ENCODE measurements at regions not wholly inside any gene's neighbourhood (a gene's known extent, or its start where the extent isn't known, plus 50 kb on each side); places are given as distances from the start of the nearest gene placed in this dataset.
"Not testable (repeated sequence)": the region's sequence is repeated elsewhere in the genome, so short reads cannot be mapped to it uniquely, and the experiment has no call there.

- DNase-seq: no peak
These were observed 641.8 kb upstream of the MEF2C start for GRCh38 chr5:89524785-89525184.

GRCh38 chr5:89523867-89524266 lies 640.9 kb upstream of the MEF2C start:
- not testable (repeated sequence) for DNase-seq

- no peak for DNase-seq
These were observed 637.8 kb upstream of the MEF2C start for GRCh38 chr5:89520771-89521170.

DNA sequence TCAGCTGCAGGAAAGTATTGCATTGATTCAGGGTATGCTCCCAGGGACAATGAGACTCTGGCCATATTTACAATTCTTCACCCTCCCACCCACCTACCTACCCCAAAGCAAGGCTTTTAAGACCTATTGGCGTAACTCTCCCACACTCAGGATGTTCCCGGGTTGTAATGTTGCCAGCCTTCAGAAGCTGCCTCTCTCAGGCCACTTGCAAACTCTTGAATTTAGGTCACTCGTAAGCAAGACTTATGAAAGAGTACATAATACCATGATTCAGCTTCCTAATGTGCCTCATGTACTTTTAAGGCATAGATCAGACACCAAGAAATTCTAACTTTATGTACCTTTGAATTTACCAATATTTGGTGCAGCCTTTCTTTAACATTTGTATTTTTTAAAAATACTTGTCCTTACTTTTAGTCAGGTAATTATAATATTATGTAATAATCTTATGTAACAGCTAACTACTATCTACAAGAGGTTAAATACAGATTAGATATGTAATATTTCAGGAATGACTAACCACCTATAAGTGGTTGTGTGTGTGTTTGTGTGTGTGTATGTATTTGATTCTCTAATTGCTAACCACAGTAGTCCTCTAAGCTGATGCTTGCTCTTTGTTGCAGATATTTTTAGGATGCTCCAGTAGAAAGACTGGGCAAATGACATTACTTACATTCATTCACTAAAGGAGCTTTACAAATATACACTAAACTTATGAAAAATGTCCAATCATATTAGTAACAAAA lies 630.5 kb upstream of the MEF2C start:
- no peak for DNase-seq

DNA sequence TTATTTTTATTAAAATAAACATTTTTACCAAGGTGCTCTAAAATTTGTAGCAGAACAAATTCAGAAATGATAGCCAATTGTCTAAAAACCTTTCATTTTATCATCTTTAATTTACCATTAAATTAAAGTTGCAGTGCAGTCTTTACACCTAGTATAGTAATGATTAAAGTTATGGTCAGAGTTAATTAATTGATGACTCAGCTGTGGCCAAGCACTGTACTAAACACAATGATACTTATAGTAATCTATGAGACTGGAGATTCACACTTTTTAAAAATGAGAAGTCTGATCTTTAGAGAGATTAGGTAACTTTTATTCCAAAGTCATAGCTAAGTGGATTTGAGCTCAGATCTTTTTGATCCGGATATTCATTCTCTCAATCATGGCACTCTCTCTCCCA lies 621.1 kb upstream of the MEF2C start:
- no peak for DNase-seq

DNA sequence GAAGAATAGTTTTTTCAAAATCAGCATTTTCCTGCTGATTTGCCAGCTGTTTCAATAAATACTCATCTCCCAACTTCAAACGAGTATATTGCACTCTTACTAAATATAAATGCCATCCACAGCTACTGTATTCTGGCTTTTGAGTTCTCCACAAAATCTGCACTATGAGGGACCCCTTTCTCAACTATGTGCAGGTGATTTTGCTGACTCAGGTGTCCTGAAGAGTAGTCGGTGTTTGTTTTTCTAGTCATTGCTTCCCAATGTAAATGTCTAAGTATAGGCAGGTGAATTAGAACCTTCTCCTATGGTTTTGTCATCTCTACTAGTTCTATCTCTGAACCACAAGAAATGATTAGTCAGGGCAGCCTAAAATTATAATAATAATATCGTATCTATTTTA lies 616.8 kb upstream of the MEF2C start:
- DNase-seq: no peak

DNA sequence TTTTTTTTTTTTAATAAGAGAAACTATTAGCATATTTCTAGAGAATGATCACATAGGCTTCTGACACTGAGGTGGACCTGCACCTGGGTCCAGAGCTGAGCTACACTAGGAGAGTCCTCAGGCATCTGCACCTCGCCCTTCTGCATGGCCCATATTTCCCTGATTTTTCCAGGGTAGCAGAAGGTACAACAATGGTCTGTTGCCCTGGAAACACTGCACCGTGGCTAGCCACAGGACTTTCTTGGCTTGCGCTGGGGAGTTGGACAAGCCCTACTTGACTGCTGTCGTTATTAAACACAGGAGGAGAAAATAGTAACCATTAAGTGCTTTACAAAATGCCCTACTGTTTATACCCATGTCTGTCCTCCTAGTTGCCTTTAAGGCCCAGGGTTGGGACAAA lies 615.7 kb upstream of the MEF2C start:
- no peak for DNase-seq

GRCh38 chr5:89493414-89493813 lies 610.4 kb upstream of the MEF2C start:
- DNase-seq: no peak

DNA sequence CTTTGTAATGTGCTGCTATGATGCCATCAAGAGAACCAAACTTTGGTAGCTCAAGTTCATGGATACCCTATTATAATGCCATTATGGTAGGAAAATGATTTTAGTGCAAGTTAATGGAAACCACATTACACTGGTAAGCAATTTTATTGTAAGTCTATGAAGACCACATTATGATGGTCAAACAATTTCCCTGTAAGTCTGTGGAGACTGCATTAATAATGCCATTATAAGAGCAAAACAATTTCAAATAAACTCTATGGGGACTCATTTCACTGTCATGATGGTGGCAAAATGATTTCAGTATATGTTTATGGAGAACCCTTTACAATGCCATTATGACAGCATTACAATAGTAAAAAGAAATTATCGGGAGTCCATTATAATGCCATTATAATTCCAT lies 602.0 kb upstream of the MEF2C start:
- DNase-seq: no peak

DNA sequence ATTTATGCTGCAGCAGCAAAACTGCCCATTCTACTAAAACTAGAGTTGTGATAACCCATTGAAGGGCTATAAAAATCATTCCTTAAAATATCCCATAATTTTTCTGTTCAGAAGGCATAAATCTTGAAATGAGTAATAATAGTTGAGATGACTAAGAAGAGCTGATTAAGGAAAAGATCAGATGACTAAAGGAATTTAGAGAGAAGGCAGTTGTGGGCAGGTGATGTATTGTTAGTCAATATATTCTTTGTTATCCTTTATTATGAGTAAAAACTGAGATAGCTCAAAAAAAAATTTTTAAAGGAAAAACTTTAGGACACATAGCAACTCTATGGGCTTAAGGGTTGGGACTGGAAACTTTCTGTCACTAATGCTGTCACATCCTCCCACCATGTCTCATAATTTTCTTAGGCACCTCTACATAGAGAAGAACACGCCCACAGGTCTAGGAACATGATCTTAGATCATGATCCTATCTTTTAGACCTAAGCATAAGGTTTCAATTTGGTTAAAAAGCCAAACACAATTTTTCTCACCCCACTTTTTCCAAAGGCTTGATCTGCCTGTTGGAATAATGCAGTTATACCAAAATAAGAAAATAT lies 597.5 kb upstream of the MEF2C start:
- no peak for DNase-seq

GRCh38 chr5:89478851-89479250 lies 595.9 kb upstream of the MEF2C start:
- DNase-seq: no peak

GRCh38 chr5:89473196-89473595 lies 590.2 kb upstream of the MEF2C start:
- no peak for DNase-seq

GRCh38 chr5:89471541-89471940 lies 588.6 kb upstream of the MEF2C start:
- no peak for DNase-seq

DNA sequence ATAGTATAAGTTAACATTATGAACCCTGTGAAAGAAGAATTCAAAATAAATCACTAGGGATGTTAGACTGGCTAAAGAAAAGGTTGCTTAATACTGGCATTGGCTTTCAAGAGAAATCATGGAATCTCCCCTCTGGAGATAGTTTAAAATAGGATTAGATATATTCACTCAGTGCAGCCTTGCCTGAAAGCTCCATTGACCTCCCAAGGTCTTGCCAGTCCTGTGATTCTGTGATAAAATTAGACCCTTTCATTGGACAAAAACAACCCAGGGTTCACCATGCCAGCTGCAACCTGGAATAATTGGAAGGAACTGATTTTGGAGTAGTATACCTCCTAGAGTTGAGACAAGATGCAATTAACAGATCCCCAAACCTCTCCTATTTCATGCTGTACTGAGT lies 588.1 kb upstream of the MEF2C start:
- DNase-seq: no peak

GRCh38 chr5:89470658-89471057 lies 587.7 kb upstream of the MEF2C start:
- no peak for DNase-seq

DNA sequence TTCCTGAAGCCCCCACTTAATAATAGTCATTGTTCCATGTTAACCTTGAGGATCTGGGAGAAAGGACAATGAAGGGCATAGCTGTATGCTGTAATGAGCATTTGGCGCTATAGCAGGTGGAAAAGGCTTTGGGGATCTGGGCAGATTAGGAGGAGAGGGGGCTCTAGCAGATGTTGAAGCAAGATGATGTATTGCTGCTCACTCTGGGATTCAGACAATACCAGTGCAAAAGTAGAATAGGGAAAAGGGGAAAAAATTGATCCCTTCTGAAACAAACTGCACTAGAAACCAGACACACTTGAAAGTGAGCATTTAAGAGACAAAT lies 575.3 kb upstream of the MEF2C start:
- no peak for DNase-seq

GRCh38 chr5:89457411-89458331 lies 574.7 kb upstream of the MEF2C start:
- no peak for DNase-seq

- DNase-seq: no peak
These were observed 569.1 kb upstream of the MEF2C start for GRCh38 chr5:89452081-89452480.

- no peak for DNase-seq
These were observed 568.3 kb upstream of the MEF2C start for GRCh38 chr5:89451263-89451662.

DNA sequence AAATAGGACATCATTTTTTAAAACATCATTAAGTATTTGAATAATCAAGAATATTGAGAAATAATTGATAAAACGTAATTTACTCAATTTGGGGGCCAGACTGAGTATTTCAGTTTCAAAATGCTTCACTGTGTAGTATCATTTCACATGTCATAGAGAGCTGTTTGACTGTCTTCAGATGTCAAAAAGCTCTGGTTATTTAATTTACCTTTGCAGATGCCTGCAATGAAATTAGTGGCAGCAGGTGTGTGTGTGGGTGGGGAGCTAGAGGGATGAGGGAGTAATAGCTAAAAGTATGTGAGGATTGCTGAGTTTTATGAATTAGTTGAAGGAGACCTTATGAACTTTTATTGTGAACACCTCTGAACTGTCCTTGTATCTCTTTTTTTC lies 567.2 kb upstream of the MEF2C start:
- no peak for DNase-seq

DNA sequence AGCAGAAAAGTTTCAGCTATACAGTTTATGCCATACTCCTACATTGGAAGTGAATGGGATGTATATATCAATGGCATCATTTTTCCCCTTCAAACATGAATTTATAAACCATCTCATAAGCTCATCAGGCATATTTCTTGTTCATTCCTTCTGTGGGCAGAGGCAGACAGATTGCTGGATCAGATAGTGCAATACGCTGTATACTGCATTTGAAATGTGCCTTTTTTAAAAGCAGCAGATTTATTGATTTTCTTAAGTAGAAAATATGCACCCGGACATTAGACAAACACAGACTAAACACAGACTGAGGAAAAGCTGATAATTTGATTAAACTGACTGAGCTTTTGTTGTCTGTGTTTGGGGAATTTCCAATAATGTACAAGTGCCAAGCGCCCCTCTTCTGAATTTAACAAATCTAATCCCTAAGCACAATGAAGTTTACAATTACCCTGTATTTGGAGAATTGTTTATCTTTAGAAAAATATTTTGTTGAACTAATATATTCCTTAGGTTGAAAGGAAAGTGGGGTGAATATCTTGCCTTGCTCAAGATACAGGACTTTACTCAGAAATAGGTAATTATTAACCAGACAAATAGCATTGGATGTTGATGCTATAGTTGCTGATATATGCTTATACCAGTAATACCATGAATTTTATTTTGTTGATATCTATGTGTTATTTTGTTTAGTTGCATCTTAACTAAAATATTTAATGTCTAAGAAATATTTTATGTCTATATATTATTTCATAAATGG lies 566.6 kb upstream of the MEF2C start:
- no peak for DNase-seq

DNA sequence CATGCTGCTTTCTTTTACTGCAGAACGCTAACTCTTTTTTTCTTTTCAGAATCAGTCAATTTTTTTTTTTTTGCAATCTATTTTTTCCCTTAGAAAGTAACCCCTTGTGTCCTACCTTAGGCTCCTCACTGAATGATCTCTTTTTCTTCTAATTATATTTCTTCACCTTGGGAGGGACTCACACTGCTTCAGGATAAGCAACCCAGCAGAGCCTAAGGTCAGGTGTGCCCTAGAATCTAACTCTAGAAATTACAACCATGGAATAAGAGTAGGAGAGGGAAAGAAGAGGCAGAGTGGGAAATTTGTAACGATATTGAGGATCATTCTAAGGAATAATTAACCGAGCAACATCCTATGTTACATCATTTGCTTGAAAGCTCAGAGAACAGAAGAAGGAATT lies 564.0 kb upstream of the MEF2C start:
- DNase-seq: no peak

DNA sequence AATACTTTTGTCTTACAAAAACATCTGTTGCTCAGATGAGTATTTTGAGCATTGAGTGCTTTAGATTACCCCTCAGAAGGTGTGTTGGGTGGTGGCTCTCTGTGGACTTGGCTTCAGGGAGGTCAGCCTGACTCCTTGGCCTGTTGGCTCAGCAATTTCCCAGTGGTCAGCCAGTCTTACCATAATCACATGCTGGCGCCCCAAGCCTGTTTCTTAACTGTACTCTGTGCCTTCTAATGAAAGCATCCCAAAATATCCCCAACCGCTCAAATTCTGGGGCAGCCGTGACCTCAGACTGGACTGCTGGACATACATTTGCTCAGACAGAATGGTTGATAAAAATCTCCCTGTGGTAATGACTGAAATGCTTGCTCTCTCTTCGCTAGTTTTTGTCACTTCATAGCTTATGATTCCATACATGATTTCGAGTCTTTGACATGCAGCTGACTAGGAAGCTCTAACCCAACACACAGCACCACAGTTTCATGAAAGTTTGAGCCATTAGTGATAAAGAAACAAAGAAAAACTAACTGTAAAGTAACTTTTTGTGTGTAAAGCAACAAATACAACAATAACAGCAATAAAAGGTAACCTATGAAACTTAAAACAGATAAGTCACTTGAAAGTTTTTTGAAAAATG lies 562.2 kb upstream of the MEF2C start:
- no peak for DNase-seq

Measured in AML-193 (cell line).